Thyroid gland (tissue), 4 donors: ENCODE measurements at regions not wholly inside any gene's neighbourhood (a gene's known extent, or its start where the extent isn't known, plus 50 kb on each side); places are given as distances from the start of the nearest gene placed in this dataset.

Experiments
- CTCF ChIP-seq, 6 experiments: fragments of 200-600 bp in 3 of 6; fragments of 450-650 bp in 3 of 6; sonication (generic) in 3 of 6; IDR thresholded peaks; one replicate each; pipeline ENCODE4 v1.5.1; 2016 to 2019; ENCODE audit warnings: antibody characterized with exemption in 6 of 6, mild to moderate bottlenecking in 2 of 6, inconsistent platforms in 1 of 6, moderate library complexity in 1 of 6
- POLR2A ChIP-seq, 2 donors: fragments of 450-650 bp; IDR thresholded peaks; one replicate each; pipeline ENCODE4 v1.6.1; 2017; ENCODE audit warnings: antibody characterized with exemption in 2 of 2, mild to moderate bottlenecking in 2 of 2, moderate library complexity in 1 of 2

- TF ChIP-seq CTCF (IDR thresholded peaks at IDR 0.05) (no peak), POLR2A (IDR thresholded peaks at IDR 0.05) (no peak)
Observed at GRCh38 chr18:77539860-77540259, 290.2 kb downstream of the GALR1 start.
